NCI-H345 treated with DMSO at 0.1 percent for 48 hours (cell line): ENCODE measurements at regions not wholly inside any gene's neighbourhood (a gene's known extent, or its start where the extent isn't known, plus 50 kb on each side); places are given as distances from the start of the nearest gene placed in this dataset.
A peak's percentile ranks its signal among the peaks of the same experiment; 100 is the strongest.

ENCODE experiments used
- DNase-seq: peaks from one replicate; lab custom pipeline; 2025; ENCODE audit not compliant: unreplicated experiment; lab: John Stamatoyannopoulos, UW

- no peak for DNase-seq
Observed at GRCh38 chr10:131519723-131520605, 208.4 kb upstream of the TCERG1L start.

GRCh38 chr10:131531265-131532190, 220.0 kb upstream of the TCERG1L start:
- DNase-seq = no peak

GRCh38 chr10:131532291-131532690, 220.8 kb upstream of the TCERG1L start:
- peak; percentile 23 for DNase-seq

GRCh38 chr10:131532745-131533341, 221.3 kb upstream of the TCERG1L start:
- DNase-seq = no peak

GRCh38 chr10:131533846-131534526, 222.5 kb upstream of the TCERG1L start:
- DNase-seq = no peak

- DNase-seq = no peak
Observed at GRCh38 chr10:131534836-131535235, 223.3 kb upstream of the TCERG1L start.

GRCh38 chr10:131536676-131537075, 225.2 kb upstream of the TCERG1L start:
- no peak for DNase-seq

- no peak for DNase-seq
Observed at GRCh38 chr10:131537281-131537680, 225.8 kb upstream of the TCERG1L start.

- DNase-seq = no peak
Observed at GRCh38 chr10:131544495-131544894, 233.0 kb upstream of the TCERG1L start.

GRCh38 chr10:131546086-131546810, 234.7 kb upstream of the TCERG1L start:
- DNase-seq = no peak

GRCh38 chr10:131547129-131547799, 235.7 kb upstream of the TCERG1L start:
- no peak for DNase-seq

GRCh38 chr10:131548176-131548575, 236.7 kb upstream of the TCERG1L start:
- no peak for DNase-seq

- no peak for DNase-seq
Observed at GRCh38 chr10:131549116-131549515, 237.6 kb upstream of the TCERG1L start.

- DNase-seq = no peak
Observed at GRCh38 chr10:131553121-131553520, 241.6 kb upstream of the TCERG1L start.

- DNase-seq = no peak
Observed at GRCh38 chr10:131553581-131553980, 242.1 kb upstream of the TCERG1L start.

- DNase-seq = no peak
Observed at GRCh38 chr10:131554821-131555220, 243.3 kb upstream of the TCERG1L start.

- DNase-seq = no peak
Observed at GRCh38 chr10:131555406-131555805, 243.9 kb upstream of the TCERG1L start.

GRCh38 chr10:131556061-131556896, 244.8 kb upstream of the TCERG1L start:
- no peak for DNase-seq
